SK-N-SH treated with all-trans-retinoic acid at 6 μM for 48 hours (cell line): ENCODE measurements at regions not wholly inside any gene's neighbourhood (a gene's known extent, or its start where the extent isn't known, plus 50 kb on each side); places are given as distances from the start of the nearest gene placed in this dataset.
"Not testable (repeated sequence)": the region's sequence is repeated elsewhere in the genome, so short reads cannot be mapped to it uniquely, and the experiment has no call there.

ENCODE experiments used
- ATAC-seq: fragments of 200-7000 bp; cut with Tn5 transposase; 3 replicates; pipeline ENCODE4 v1.9.1; 2020; ENCODE audit warnings: mild to moderate bottlenecking, moderate library complexity
- ARNTL ChIP-seq: fragments of 450-650 bp; formaldehyde crosslinking; IDR thresholded peaks from 2 replicates; pipeline ENCODE4 v1.5.0; 2020; ENCODE audit warnings: low read depth, mild to moderate bottlenecking, moderate library complexity, borderline replicate concordance
- BACH2 ChIP-seq: fragments of 250-450 bp; sonication (Bioruptor Pico); IDR thresholded peaks from 2 replicates; pipeline ENCODE4 v1.9.0; 2021; ENCODE audit warnings: mild to moderate bottlenecking, borderline replicate concordance
- CSDC2 ChIP-seq: fragments of 250-450 bp; sonication (Bioruptor Pico); IDR thresholded peaks from 2 replicates; pipeline ENCODE4 v1.5.0; 2020; ENCODE audit warnings: mild to moderate bottlenecking, moderate library complexity
- ESRRG ChIP-seq: fragments of 250-450 bp; sonication (Bioruptor Pico); IDR thresholded peaks from 2 replicates; pipeline ENCODE4 v1.6.1; 2021; ENCODE audit warnings: mild to moderate bottlenecking
- GLIS3 ChIP-seq: fragments of 250-450 bp; sonication (Bioruptor Pico); IDR thresholded peaks from 2 replicates; pipeline ENCODE4 v1.5.0; 2020; ENCODE audit warnings: mild to moderate bottlenecking, moderate library complexity
- ISL1 ChIP-seq: fragments of 250-450 bp; sonication (Bioruptor Pico); IDR thresholded peaks from 2 replicates; pipeline ENCODE4 v2.1.2; 2022; ENCODE audit warnings: mild to moderate bottlenecking, moderate library complexity
- OSR1 ChIP-seq: fragments of 250-450 bp; sonication (Bioruptor Pico); IDR thresholded peaks from 2 replicates; pipeline ENCODE4 v1.8.0; 2022; ENCODE audit warnings: moderate library complexity, mild to moderate bottlenecking, inconsistent platforms
- POU6F1 ChIP-seq: fragments of 250-450 bp; sonication (Bioruptor Pico); IDR thresholded peaks from 2 replicates; pipeline ENCODE4 v1.8.0; 2021; ENCODE audit warnings: low read depth, mild to moderate bottlenecking, moderate library complexity, borderline replicate concordance
- PPARA ChIP-seq: fragments of 250-450 bp; sonication (Bioruptor Pico); IDR thresholded peaks from 2 replicates; pipeline ENCODE4 v1.5.0; 2020; ENCODE audit warnings: mild to moderate bottlenecking, borderline replicate concordance
- RARB ChIP-seq: fragments of 250-450 bp; sonication (Bioruptor Pico); IDR thresholded peaks from 2 replicates; pipeline ENCODE4 v1.8.0; 2021; ENCODE audit warnings: mild to moderate bottlenecking, moderate library complexity
- SNAI2 ChIP-seq: fragments of 250-450 bp; sonication (Bioruptor Pico); IDR thresholded peaks from 2 replicates; pipeline ENCODE4 v1.5.0; 2020; ENCODE audit warnings: mild to moderate bottlenecking, moderate library complexity
- TCF4 ChIP-seq: fragments of 250-450 bp; sonication (Bioruptor Pico); IDR thresholded peaks from 2 replicates; pipeline ENCODE4 v1.8.0; 2021; ENCODE audit warnings: mild to moderate bottlenecking, moderate library complexity, borderline replicate concordance
- TOX ChIP-seq: fragments of 250-450 bp; sonication (Bioruptor Pico); IDR thresholded peaks from 2 replicates; pipeline ENCODE4 v1.8.0; 2021; ENCODE audit warnings: mild to moderate bottlenecking, moderate library complexity, borderline replicate concordance
- ZFP3 ChIP-seq: fragments of 250-450 bp; sonication (Bioruptor Pico); IDR thresholded peaks from 2 replicates; pipeline ENCODE4 v1.5.0; 2020; ENCODE audit warnings: mild to moderate bottlenecking, moderate library complexity
- ZFP30 ChIP-seq: fragments of 450-650 bp; formaldehyde crosslinking; IDR thresholded peaks from 2 replicates; pipeline ENCODE4 v1.5.0; 2022; ENCODE audit warnings: mild to moderate bottlenecking, moderate library complexity
- ZNF565 ChIP-seq: fragments of 450-650 bp; formaldehyde crosslinking; conservative IDR thresholded peaks from 2 replicates; pipeline ENCODE4 v1.5.0; 2020; ENCODE audit warnings: low read depth, mild to moderate bottlenecking, moderate library complexity
- ZNF70 ChIP-seq: fragments of 450-650 bp; formaldehyde crosslinking; IDR thresholded peaks from 2 replicates; pipeline ENCODE4 v1.5.0; 2020; ENCODE audit warnings: mild to moderate bottlenecking, moderate library complexity
- ZNF8 ChIP-seq: fragments of 450-650 bp; formaldehyde crosslinking; IDR thresholded peaks from 2 replicates; pipeline ENCODE4 v1.5.0; 2020; ENCODE audit warnings: mild to moderate bottlenecking, moderate library complexity
- TF ChIP-seq, protein P1 (sequence below): fragments of 250-450 bp; sonication (Bioruptor Pico); IDR thresholded peaks from 2 replicates; pipeline ENCODE4 v1.5.1; 2020; ENCODE audit warnings: low read depth, mild to moderate bottlenecking, moderate library complexity
- TF ChIP-seq, protein P2 (sequence below): fragments of 250-450 bp; sonication (Bioruptor Pico); IDR thresholded peaks from 2 replicates; pipeline ENCODE4 v1.5.1; 2021; ENCODE audit warnings: mild to moderate bottlenecking, moderate library complexity
- TF ChIP-seq, protein P3 (sequence below): fragments of 250-450 bp; sonication (Bioruptor Pico); IDR thresholded peaks from 2 replicates; pipeline ENCODE4 v1.8.0; 2020; ENCODE audit warnings: mild to moderate bottlenecking, moderate library complexity, borderline replicate concordance

GRCh38 chr2:183967756-183968155, 630.6 kb upstream of the ZNF804A start:
- no peak for ATAC-seq
- no peak for TF ChIP-seq PPARA
- no peak for TF ChIP-seq POU6F1 (CRISPR knock-in tag)
- no peak for TF ChIP-seq RARB (CRISPR knock-in tag)
- TF ChIP-seq ZNF8 (CRISPR knock-in tag), result no peak
- no peak for TF ChIP-seq ZNF565

DNA sequence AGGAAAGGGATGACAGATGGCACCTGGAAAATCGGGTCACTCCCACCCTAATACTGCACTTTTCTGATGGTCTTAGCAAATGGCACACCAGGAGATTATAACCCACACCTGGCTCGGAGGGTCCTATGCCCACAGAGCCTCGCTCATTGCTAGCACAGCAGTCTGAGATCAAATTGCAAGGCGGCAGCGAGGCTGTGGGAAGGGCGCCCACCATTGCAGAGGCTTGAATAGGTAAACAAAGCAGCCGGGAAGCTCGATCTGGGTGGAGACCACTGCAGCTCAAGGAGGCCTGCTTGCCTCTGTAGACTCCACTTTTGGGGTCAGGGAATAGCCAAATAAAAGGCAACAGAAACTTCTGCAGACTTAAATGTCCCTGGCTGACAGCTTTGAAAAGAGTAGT, 622.7 kb upstream of the ZNF804A start:
- not testable (repeated sequence) for ATAC-seq

- no peak for ATAC-seq
- TF ChIP-seq ZNF8 (CRISPR knock-in tag) (no peak), ZFP3 (CRISPR knock-in tag) (no peak), ISL1 (CRISPR knock-in tag) (no peak), SNAI2 (no peak), TCF4 (CRISPR knock-in tag) (no peak), GLIS3 (CRISPR knock-in tag) (no peak)
Observed at GRCh38 chr2:183984871-183985270, 613.5 kb upstream of the ZNF804A start.

GRCh38 chr2:183991968-183992367, 606.4 kb upstream of the ZNF804A start:
- ATAC-seq, result no peak

More at GRCh38 chr2:183991968-183992367, 606.4 kb upstream of the ZNF804A start:
- TF ChIP-seq, protein P1, sequence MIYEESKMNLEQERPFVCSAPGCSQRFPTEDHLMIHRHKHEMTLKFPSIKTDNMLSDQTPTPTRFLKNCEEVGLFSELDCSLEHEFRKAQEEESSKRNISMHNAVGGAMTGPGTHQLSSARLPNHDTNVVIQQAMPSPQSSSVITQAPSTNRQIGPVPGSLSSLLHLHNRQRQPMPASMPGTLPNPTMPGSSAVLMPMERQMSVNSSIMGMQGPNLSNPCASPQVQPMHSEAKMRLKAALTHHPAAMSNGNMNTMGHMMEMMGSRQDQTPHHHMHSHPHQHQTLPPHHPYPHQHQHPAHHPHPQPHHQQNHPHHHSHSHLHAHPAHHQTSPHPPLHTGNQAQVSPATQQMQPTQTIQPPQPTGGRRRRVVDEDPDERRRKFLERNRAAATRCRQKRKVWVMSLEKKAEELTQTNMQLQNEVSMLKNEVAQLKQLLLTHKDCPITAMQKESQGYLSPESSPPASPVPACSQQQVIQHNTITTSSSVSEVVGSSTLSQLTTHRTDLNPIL (CRISPR knock-in tag), result no peak
- TF ChIP-seq ESRRG (CRISPR knock-in tag), result no peak
- TF ChIP-seq ARNTL (CRISPR knock-in tag), result no peak
- TF ChIP-seq POU6F1 (CRISPR knock-in tag), result no peak
- no peak for TF ChIP-seq ZNF565
- TF ChIP-seq ZNF70 (CRISPR knock-in tag), result no peak
- no peak for TF ChIP-seq ZFP30 (CRISPR knock-in tag)
- TF ChIP-seq, protein P2, sequence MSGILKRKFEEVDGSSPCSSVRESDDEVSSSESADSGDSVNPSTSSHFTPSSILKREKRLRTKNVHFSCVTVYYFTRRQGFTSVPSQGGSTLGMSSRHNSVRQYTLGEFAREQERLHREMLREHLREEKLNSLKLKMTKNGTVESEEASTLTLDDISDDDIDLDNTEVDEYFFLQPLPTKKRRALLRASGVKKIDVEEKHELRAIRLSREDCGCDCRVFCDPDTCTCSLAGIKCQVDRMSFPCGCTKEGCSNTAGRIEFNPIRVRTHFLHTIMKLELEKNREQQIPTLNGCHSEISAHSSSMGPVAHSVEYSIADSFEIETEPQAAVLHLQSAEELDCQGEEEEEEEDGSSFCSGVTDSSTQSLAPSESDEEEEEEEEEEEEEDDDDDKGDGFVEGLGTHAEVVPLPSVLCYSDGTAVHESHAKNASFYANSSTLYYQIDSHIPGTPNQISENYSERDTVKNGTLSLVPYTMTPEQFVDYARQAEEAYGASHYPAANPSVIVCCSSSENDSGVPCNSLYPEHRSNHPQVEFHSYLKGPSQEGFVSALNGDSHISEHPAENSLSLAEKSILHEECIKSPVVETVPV (CRISPR knock-in tag), result no peak
- no peak for TF ChIP-seq ISL1 (CRISPR knock-in tag)
- TF ChIP-seq GLIS3 (CRISPR knock-in tag), result no peak
- TF ChIP-seq, protein P3, sequence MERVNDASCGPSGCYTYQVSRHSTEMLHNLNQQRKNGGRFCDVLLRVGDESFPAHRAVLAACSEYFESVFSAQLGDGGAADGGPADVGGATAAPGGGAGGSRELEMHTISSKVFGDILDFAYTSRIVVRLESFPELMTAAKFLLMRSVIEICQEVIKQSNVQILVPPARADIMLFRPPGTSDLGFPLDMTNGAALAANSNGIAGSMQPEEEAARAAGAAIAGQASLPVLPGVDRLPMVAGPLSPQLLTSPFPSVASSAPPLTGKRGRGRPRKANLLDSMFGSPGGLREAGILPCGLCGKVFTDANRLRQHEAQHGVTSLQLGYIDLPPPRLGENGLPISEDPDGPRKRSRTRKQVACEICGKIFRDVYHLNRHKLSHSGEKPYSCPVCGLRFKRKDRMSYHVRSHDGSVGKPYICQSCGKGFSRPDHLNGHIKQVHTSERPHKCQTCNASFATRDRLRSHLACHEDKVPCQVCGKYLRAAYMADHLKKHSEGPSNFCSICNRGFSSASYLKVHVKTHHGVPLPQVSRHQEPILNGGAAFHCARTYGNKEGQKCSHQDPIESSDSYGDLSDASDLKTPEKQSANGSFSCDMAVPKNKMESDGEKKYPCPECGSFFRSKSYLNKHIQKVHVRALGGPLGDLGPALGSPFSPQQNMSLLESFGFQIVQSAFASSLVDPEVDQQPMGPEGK (CRISPR knock-in tag), result no peak
- no peak for TF ChIP-seq TOX
- no peak for TF ChIP-seq RARB (CRISPR knock-in tag)
- TF ChIP-seq SNAI2, result no peak
- TF ChIP-seq BACH2 (CRISPR knock-in tag), result no peak
- no peak for TF ChIP-seq CSDC2
- TF ChIP-seq OSR1 (CRISPR knock-in tag), result no peak
- TF ChIP-seq TCF4 (CRISPR knock-in tag), result no peak
- TF ChIP-seq, all 23 proteins: peak for 0
